ENCODE measurements at regions not wholly inside any gene's neighbourhood (a gene's known extent, or its start where the extent isn't known, plus 50 kb on each side); places are given as distances from the start of the nearest gene placed in this dataset.
"Not testable (repeated sequence)": the region's sequence is repeated elsewhere in the genome, so short reads cannot be mapped to it uniquely, and the experiment has no call there.

DNA sequence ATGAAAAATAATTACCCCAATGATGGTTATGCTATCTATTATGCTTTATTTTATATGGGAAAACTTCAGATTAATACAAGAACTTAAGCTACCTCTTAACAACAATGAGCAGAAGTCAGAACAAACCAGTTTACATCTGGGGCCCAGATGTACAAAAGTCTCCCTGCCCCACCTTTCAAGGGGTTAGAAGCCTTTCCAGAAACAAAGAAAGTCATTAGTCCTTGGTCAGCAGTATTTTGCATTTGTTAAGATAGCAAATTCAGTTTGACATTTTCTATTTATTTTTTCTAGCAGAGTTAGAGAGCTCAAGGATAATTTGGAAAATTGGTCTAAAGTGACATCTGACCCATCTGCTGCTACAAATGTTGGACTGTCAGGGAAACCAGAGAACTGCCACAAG is 478.7 kb upstream of the UBE2E2 start:
- Histone ChIP-seq H3K36me3 (ENCODE audit: control insufficient read depth in 1 of 2, insufficient read depth in 2 of 2, low read length in 2 of 2) (no peaks in the 10 kb centered on the region), H3K9me3 (ENCODE audit: control insufficient read depth in 1 of 2, low read length in 2 of 2) (peaks cover 0 to 2% of the 10 kb centered on the region in 2 donors), H3K27ac (ENCODE audit: low read depth, low read length) (no peak overlapping the region), H3K27me3 (ENCODE audit: control insufficient read depth in 1 of 2, insufficient read depth in 2 of 2, low read length in 2 of 2) (no peaks in the 10 kb centered on the region), H3K4me3 (ENCODE audit: low read depth in 1 of 2, low read length in 2 of 2) (no peak overlapping the region), H3K9ac (ENCODE audit: low read depth in 1 of 2, low read length in 2 of 2) (no peak overlapping the region), H3K4me1 (ENCODE audit: control insufficient read depth in 1 of 2, insufficient read depth in 2 of 2, low read length in 2 of 2) (no peaks in the 10 kb centered on the region)

- no peaks in the 10 kb centered on the region for H3K27me3 ChIP-seq (ENCODE audit: control insufficient read depth in 1 of 2, insufficient read depth in 2 of 2, low read length in 2 of 2)
- H3K9ac ChIP-seq (ENCODE audit: low read depth in 1 of 2, low read length in 2 of 2): no peak overlapping the region
- H3K36me3 ChIP-seq (ENCODE audit: control insufficient read depth in 1 of 2, insufficient read depth in 2 of 2, low read length in 2 of 2): no peaks in the 10 kb centered on the region
- peaks cover 0 to 4% of the 10 kb centered on the region in 2 donors for H3K9me3 ChIP-seq (ENCODE audit: control insufficient read depth in 1 of 2, low read length in 2 of 2)
- H3K27ac ChIP-seq (ENCODE audit: low read depth, low read length): no peak overlapping the region
- H3K4me3 ChIP-seq (ENCODE audit: low read depth in 1 of 2, low read length in 2 of 2): no peak overlapping the region
- H3K4me1 ChIP-seq (ENCODE audit: control insufficient read depth in 1 of 2, insufficient read depth in 2 of 2, low read length in 2 of 2): no peaks in the 10 kb centered on the region
Measured at GRCh38 chr3:22728406-22728805, 474.7 kb upstream of the UBE2E2 start.

- Histone ChIP-seq H3K27ac (ENCODE audit: low read depth, low read length) (no peak overlapping the region), H3K9ac (ENCODE audit: low read depth in 1 of 2, low read length in 2 of 2) (no peak overlapping the region), H3K36me3 (ENCODE audit: control insufficient read depth in 1 of 2, insufficient read depth in 2 of 2, low read length in 2 of 2) (no peaks in the 10 kb centered on the region), H3K4me3 (ENCODE audit: low read depth in 1 of 2, low read length in 2 of 2) (no peak overlapping the region), H3K9me3 (ENCODE audit: control insufficient read depth in 1 of 2, low read length in 2 of 2) (peaks cover 0 to 4% of the 10 kb centered on the region in 2 donors), H3K4me1 (ENCODE audit: control insufficient read depth in 1 of 2, insufficient read depth in 2 of 2, low read length in 2 of 2) (no peaks in the 10 kb centered on the region), H3K27me3 (ENCODE audit: control insufficient read depth in 1 of 2, insufficient read depth in 2 of 2, low read length in 2 of 2) (no peaks in the 10 kb centered on the region)
Measured at GRCh38 chr3:22729212-22729611, 473.9 kb upstream of the UBE2E2 start.

- H3K27ac ChIP-seq (ENCODE audit: low read depth, low read length): no peak overlapping the region
- H3K9me3 ChIP-seq (ENCODE audit: control insufficient read depth in 1 of 2, low read length in 2 of 2): peaks cover 0 to 4% of the 10 kb centered on the region in 2 donors
- H3K4me1 ChIP-seq (ENCODE audit: control insufficient read depth in 1 of 2, insufficient read depth in 2 of 2, low read length in 2 of 2): no peaks in the 10 kb centered on the region
- no peaks in the 10 kb centered on the region for H3K36me3 ChIP-seq (ENCODE audit: control insufficient read depth in 1 of 2, insufficient read depth in 2 of 2, low read length in 2 of 2)
- no peak overlapping the region for H3K4me3 ChIP-seq (ENCODE audit: low read depth in 1 of 2, low read length in 2 of 2)
- no peaks in the 10 kb centered on the region for H3K27me3 ChIP-seq (ENCODE audit: control insufficient read depth in 1 of 2, insufficient read depth in 2 of 2, low read length in 2 of 2)
- H3K9ac ChIP-seq (ENCODE audit: low read depth in 1 of 2, low read length in 2 of 2): no peak overlapping the region
Measured at GRCh38 chr3:22729981-22730380, 473.1 kb upstream of the UBE2E2 start.

GRCh38 chr3:22730701-22731100 is 472.4 kb upstream of the UBE2E2 start:
- H3K9me3 ChIP-seq (ENCODE audit: control insufficient read depth in 1 of 2, low read length in 2 of 2): peaks cover 0 to 4% of the 10 kb centered on the region in 2 donors
- H3K4me1 ChIP-seq (ENCODE audit: control insufficient read depth in 1 of 2, insufficient read depth in 2 of 2, low read length in 2 of 2): no peaks in the 10 kb centered on the region
- H3K27ac ChIP-seq (ENCODE audit: low read depth, low read length): no peak overlapping the region
- H3K27me3 ChIP-seq (ENCODE audit: control insufficient read depth in 1 of 2, insufficient read depth in 2 of 2, low read length in 2 of 2): no peaks in the 10 kb centered on the region
- no peaks in the 10 kb centered on the region for H3K36me3 ChIP-seq (ENCODE audit: control insufficient read depth in 1 of 2, insufficient read depth in 2 of 2, low read length in 2 of 2)
- no peak overlapping the region for H3K9ac ChIP-seq (ENCODE audit: low read depth in 1 of 2, low read length in 2 of 2)
- no peak overlapping the region for H3K4me3 ChIP-seq (ENCODE audit: low read depth in 1 of 2, low read length in 2 of 2)

GRCh38 chr3:22731901-22732300 is 471.2 kb upstream of the UBE2E2 start:
- no peaks in the 10 kb centered on the region for H3K36me3 ChIP-seq (ENCODE audit: control insufficient read depth in 1 of 2, insufficient read depth in 2 of 2, low read length in 2 of 2)
- no peak overlapping the region for H3K4me3 ChIP-seq (ENCODE audit: low read depth in 1 of 2, low read length in 2 of 2)
- H3K27ac ChIP-seq (ENCODE audit: low read depth, low read length): no peak overlapping the region
- no peaks in the 10 kb centered on the region for H3K4me1 ChIP-seq (ENCODE audit: control insufficient read depth in 1 of 2, insufficient read depth in 2 of 2, low read length in 2 of 2)
- peaks cover 0 to 4% of the 10 kb centered on the region in 2 donors for H3K9me3 ChIP-seq (ENCODE audit: control insufficient read depth in 1 of 2, low read length in 2 of 2)
- no peak overlapping the region for H3K9ac ChIP-seq (ENCODE audit: low read depth in 1 of 2, low read length in 2 of 2)
- H3K27me3 ChIP-seq (ENCODE audit: control insufficient read depth in 1 of 2, insufficient read depth in 2 of 2, low read length in 2 of 2): no peaks in the 10 kb centered on the region

- no peaks in the 10 kb centered on the region for H3K36me3 ChIP-seq (ENCODE audit: control insufficient read depth in 1 of 2, insufficient read depth in 2 of 2, low read length in 2 of 2)
- H3K9ac ChIP-seq (ENCODE audit: low read depth in 1 of 2, low read length in 2 of 2): no peak overlapping the region
- H3K9me3 ChIP-seq (ENCODE audit: control insufficient read depth in 1 of 2, low read length in 2 of 2): peaks cover 0 to 4% of the 10 kb centered on the region in 2 donors
- no peaks in the 10 kb centered on the region for H3K4me1 ChIP-seq (ENCODE audit: control insufficient read depth in 1 of 2, insufficient read depth in 2 of 2, low read length in 2 of 2)
- H3K4me3 ChIP-seq (ENCODE audit: low read depth in 1 of 2, low read length in 2 of 2): no peak overlapping the region
- no peak overlapping the region for H3K27ac ChIP-seq (ENCODE audit: low read depth, low read length)
- no peaks in the 10 kb centered on the region for H3K27me3 ChIP-seq (ENCODE audit: control insufficient read depth in 1 of 2, insufficient read depth in 2 of 2, low read length in 2 of 2)
Measured at GRCh38 chr3:22732641-22733040, 470.5 kb upstream of the UBE2E2 start.

DNA sequence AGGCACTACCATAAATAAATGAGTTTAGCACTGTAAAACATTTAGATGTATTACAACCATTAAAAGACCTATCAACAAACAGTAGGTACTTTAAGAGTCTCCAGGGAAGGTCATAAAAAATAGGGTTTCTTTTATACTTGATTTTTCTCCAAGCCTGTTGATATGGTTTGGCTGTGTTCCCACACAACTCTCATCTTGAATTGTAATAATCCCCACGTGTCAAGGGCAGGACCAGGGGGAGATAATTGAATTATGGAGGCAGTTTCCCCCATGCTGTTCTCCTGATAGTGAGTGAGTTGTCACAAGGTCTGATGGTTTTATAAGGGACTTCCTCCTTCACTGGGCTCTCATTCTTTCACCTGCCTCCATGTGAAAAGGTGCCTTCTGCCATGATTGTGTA is 468.9 kb upstream of the UBE2E2 start:
- Histone ChIP-seq H3K27ac (ENCODE audit: low read depth, low read length) (no peak overlapping the region), H3K27me3 (ENCODE audit: control insufficient read depth in 1 of 2, insufficient read depth in 2 of 2, low read length in 2 of 2) (no peaks in the 10 kb centered on the region), H3K9ac (ENCODE audit: low read depth in 1 of 2, low read length in 2 of 2) (no peak overlapping the region)

DNA sequence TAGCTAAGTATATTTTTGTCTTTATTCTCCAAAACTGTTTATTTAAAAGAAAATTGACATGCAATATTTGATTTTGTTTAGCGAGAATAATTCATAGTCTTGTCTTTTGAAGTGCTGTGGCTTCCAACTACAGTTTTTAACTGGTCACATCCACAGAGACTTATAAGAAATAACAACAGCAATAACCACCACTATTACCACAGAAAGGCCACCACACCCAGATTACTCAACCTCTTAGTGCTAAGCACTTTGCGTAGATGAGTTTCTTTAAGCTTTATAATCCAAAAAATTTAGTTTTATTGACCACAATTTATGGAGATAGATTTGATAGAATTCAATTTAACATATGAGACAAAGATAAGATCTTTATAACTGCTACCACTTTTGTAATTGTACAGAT is 468.4 kb upstream of the UBE2E2 start:
- no peak overlapping the region for H3K4me3 ChIP-seq (ENCODE audit: low read depth in 1 of 2, low read length in 2 of 2)
- no peaks in the 10 kb centered on the region for H3K27me3 ChIP-seq (ENCODE audit: control insufficient read depth in 1 of 2, insufficient read depth in 2 of 2, low read length in 2 of 2)
- H3K36me3 ChIP-seq (ENCODE audit: control insufficient read depth in 1 of 2, insufficient read depth in 2 of 2, low read length in 2 of 2): no peaks in the 10 kb centered on the region
- H3K4me1 ChIP-seq (ENCODE audit: control insufficient read depth in 1 of 2, insufficient read depth in 2 of 2, low read length in 2 of 2): no peaks in the 10 kb centered on the region
- no peak overlapping the region for H3K9ac ChIP-seq (ENCODE audit: low read depth in 1 of 2, low read length in 2 of 2)
- H3K9me3 ChIP-seq (ENCODE audit: control insufficient read depth in 1 of 2, low read length in 2 of 2): peaks cover 0 to 2% of the 10 kb centered on the region in 2 donors
- no peak overlapping the region for H3K27ac ChIP-seq (ENCODE audit: low read depth, low read length)

More for the DNA sequence above, 468.9 kb upstream of the UBE2E2 start:
- H3K9me3 ChIP-seq (ENCODE audit: control insufficient read depth in 1 of 2, low read length in 2 of 2): peaks cover 0 to 2% of the 10 kb centered on the region in 2 donors
- H3K4me3 ChIP-seq (ENCODE audit: low read depth in 1 of 2, low read length in 2 of 2): no peak overlapping the region
- H3K4me1 ChIP-seq (ENCODE audit: control insufficient read depth in 1 of 2, insufficient read depth in 2 of 2, low read length in 2 of 2): no peaks in the 10 kb centered on the region
- no peaks in the 10 kb centered on the region for H3K36me3 ChIP-seq (ENCODE audit: control insufficient read depth in 1 of 2, insufficient read depth in 2 of 2, low read length in 2 of 2)

- Histone ChIP-seq H3K27me3 (ENCODE audit: control insufficient read depth in 1 of 2, insufficient read depth in 2 of 2, low read length in 2 of 2) (no peaks in the 10 kb centered on the region), H3K9me3 (ENCODE audit: control insufficient read depth in 1 of 2, low read length in 2 of 2) (peaks cover 0 to 2% of the 10 kb centered on the region in 2 donors), H3K4me1 (ENCODE audit: control insufficient read depth in 1 of 2, insufficient read depth in 2 of 2, low read length in 2 of 2) (no peaks in the 10 kb centered on the region), H3K27ac (ENCODE audit: low read depth, low read length) (no peak overlapping the region), H3K9ac (ENCODE audit: low read depth in 1 of 2, low read length in 2 of 2) (no peak overlapping the region), H3K36me3 (ENCODE audit: control insufficient read depth in 1 of 2, insufficient read depth in 2 of 2, low read length in 2 of 2) (no peaks in the 10 kb centered on the region), H3K4me3 (ENCODE audit: low read depth in 1 of 2, low read length in 2 of 2) (no peak overlapping the region)
Measured at GRCh38 chr3:22735373-22735772, 467.8 kb upstream of the UBE2E2 start.

DNA sequence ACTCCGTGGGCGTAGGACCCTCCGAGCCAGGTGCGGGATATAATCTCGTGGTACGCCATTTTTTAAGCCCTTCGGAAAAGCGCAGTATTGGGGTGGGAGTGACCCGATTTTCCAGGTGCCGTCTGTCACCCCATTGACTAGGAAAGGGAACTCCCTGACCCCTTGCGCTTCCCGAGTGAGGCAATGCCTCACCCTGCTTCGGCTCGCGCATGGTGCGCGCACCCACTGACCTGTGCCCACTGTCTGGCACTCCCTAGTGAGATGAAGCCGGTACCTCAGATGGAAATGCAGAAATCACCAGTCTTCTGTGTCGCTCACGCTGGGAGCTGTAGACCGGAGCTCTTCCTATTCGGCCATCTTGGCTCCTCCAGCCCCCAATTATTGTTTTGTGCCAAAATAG is 459.7 kb upstream of the UBE2E2 start:
- H3K4me1 ChIP-seq (ENCODE audit: control insufficient read depth in 1 of 2, insufficient read depth in 2 of 2, low read length in 2 of 2); H3K9ac ChIP-seq (ENCODE audit: low read depth in 1 of 2, low read length in 2 of 2); H3K27me3 ChIP-seq (ENCODE audit: control insufficient read depth in 1 of 2, insufficient read depth in 2 of 2, low read length in 2 of 2); H3K36me3 ChIP-seq (ENCODE audit: control insufficient read depth in 1 of 2, insufficient read depth in 2 of 2, low read length in 2 of 2); H3K27ac ChIP-seq (ENCODE audit: low read depth, low read length); H3K4me3 ChIP-seq (ENCODE audit: low read depth in 1 of 2, low read length in 2 of 2); H3K9me3 ChIP-seq (ENCODE audit: control insufficient read depth in 1 of 2, low read length in 2 of 2): not testable (repeated sequence)

Data from duodenal mucosa (tissue), 2 donors.